ENCODE measurements at regions not wholly inside any gene's neighbourhood (a gene's known extent, or its start where the extent isn't known, plus 50 kb on each side); places are given as distances from the start of the nearest gene placed in this dataset.
A peak's percentile ranks its signal among the peaks of the same experiment; 100 is the strongest.

GRCh38 chr6:170228946-170229310 is 62.0 kb downstream of the DLL1 start:
- H3K79me2 ChIP-seq (ENCODE audit: insufficient read depth, low read length): no peaks in the 10 kb centered on the region
- TF ChIP-seq EZH2 (IDR thresholded peaks at IDR 0.05; ENCODE audit: insufficient read depth, low read length): no peak
- TF ChIP-seq CTCF (IDR thresholded peaks at IDR 0.05; ENCODE audit: insufficient read depth, low read depth, low read length): no peak
- H3K9me3 Mint-ChIP-seq (ENCODE audit: unreplicated experiment): peaks cover 3% of the 10 kb centered on the region
- no peak overlapping the region for H3K27ac Mint-ChIP-seq (ENCODE audit: unreplicated experiment)
- peaks cover 21% of the 10 kb centered on the region for H3K4me1 Mint-ChIP-seq (ENCODE audit: low read depth, unreplicated experiment)
- no peak overlapping the region for H3K4me3 ChIP-seq (ENCODE audit: insufficient read depth, low read depth, low read length)
- H3K4me2 ChIP-seq (ENCODE audit: low read length): no peak overlapping the region
- DNase-seq (ENCODE audit: low read depth) (no peak), FAIRE-seq (no peak)
- H3K27me3 Mint-ChIP-seq (ENCODE audit: low read depth, unreplicated experiment): peaks cover 35% of the 10 kb centered on the region
- no peaks in the 10 kb centered on the region for H4K20me1 ChIP-seq (ENCODE audit: insufficient read depth, low read length)
- no peaks in the 10 kb centered on the region for H3K36me3 ChIP-seq (ENCODE audit: insufficient read depth, low read length)
- H3K9ac ChIP-seq (ENCODE audit: low read length): no peak overlapping the region
- no peak overlapping the region for H3K4me3 Mint-ChIP-seq (ENCODE audit: unreplicated experiment)
- H3K27me3 ChIP-seq (ENCODE audit: insufficient read depth, low read length): no peaks in the 10 kb centered on the region
- no peaks in the 10 kb centered on the region for H3K36me3 Mint-ChIP-seq (ENCODE audit: low read depth, unreplicated experiment)
- H3K4me1 ChIP-seq (ENCODE audit: insufficient read depth, low read length): peaks cover 18% of the 10 kb centered on the region
- no peak overlapping the region for H2AFZ ChIP-seq (ENCODE audit: low read depth, low read length)
- H3K9me3 ChIP-seq (ENCODE audit: insufficient read depth, low read depth, low read length): no peaks in the 10 kb centered on the region
- no peak overlapping the region for H3K27ac ChIP-seq (ENCODE audit: low read depth, low read length)

GRCh38 chr6:170227996-170228945 is 62.6 kb downstream of the DLL1 start:
- no peak for DNase-seq (ENCODE audit: low read depth)
- H3K9me3 Mint-ChIP-seq (ENCODE audit: unreplicated experiment): peaks cover 3% of the 10 kb centered on the region
- Histone ChIP-seq H3K27ac (ENCODE audit: low read depth, low read length) (no peak overlapping the region), H3K79me2 (ENCODE audit: insufficient read depth, low read length) (no peaks in the 10 kb centered on the region), H2AFZ (ENCODE audit: low read depth, low read length) (peak overlapping the region; percentile 29), H3K9ac (ENCODE audit: low read length) (no peak overlapping the region), H3K36me3 (ENCODE audit: insufficient read depth, low read length) (no peaks in the 10 kb centered on the region), H3K27me3 (ENCODE audit: insufficient read depth, low read length) (no peaks in the 10 kb centered on the region), H4K20me1 (ENCODE audit: insufficient read depth, low read length) (no peaks in the 10 kb centered on the region), H3K9me3 (ENCODE audit: insufficient read depth, low read depth, low read length) (no peaks in the 10 kb centered on the region), H3K4me3 (ENCODE audit: insufficient read depth, low read depth, low read length) (no peak overlapping the region), H3K4me2 (ENCODE audit: low read length) (peak overlapping the region; percentile 37), H3K4me1 (ENCODE audit: insufficient read depth, low read length) (peaks cover 18% of the 10 kb centered on the region)
- H3K27ac Mint-ChIP-seq (ENCODE audit: unreplicated experiment): no peak overlapping the region
- H3K4me3 Mint-ChIP-seq (ENCODE audit: unreplicated experiment): no peak overlapping the region
- no peak for FAIRE-seq
- H3K27me3 Mint-ChIP-seq (ENCODE audit: low read depth, unreplicated experiment): peaks cover 35% of the 10 kb centered on the region
- H3K36me3 Mint-ChIP-seq (ENCODE audit: low read depth, unreplicated experiment): no peaks in the 10 kb centered on the region
- H3K4me1 Mint-ChIP-seq (ENCODE audit: low read depth, unreplicated experiment): peaks cover 21% of the 10 kb centered on the region
- TF ChIP-seq CTCF (IDR thresholded peaks at IDR 0.05; ENCODE audit: insufficient read depth, low read depth, low read length): no peak

- H3K4me1 Mint-ChIP-seq (ENCODE audit: low read depth, unreplicated experiment): peaks cover 19% of the 10 kb centered on the region
- no peaks in the 10 kb centered on the region for H3K9me3 ChIP-seq (ENCODE audit: insufficient read depth, low read depth, low read length)
- no peak overlapping the region for H3K4me3 Mint-ChIP-seq (ENCODE audit: unreplicated experiment)
Observed at GRCh38 chr6:170227521-170227983, 63.3 kb downstream of the DLL1 start.

More at GRCh38 chr6:170227521-170227983, 63.3 kb downstream of the DLL1 start:
- H3K36me3 ChIP-seq (ENCODE audit: insufficient read depth, low read length): no peaks in the 10 kb centered on the region
- Mint-ChIP-seq H3K36me3 (ENCODE audit: low read depth, unreplicated experiment) (no peaks in the 10 kb centered on the region), H3K27ac (ENCODE audit: unreplicated experiment) (no peak overlapping the region), H3K9me3 (ENCODE audit: unreplicated experiment) (peaks cover 3% of the 10 kb centered on the region), H3K27me3 (ENCODE audit: low read depth, unreplicated experiment) (peaks cover 35% of the 10 kb centered on the region)
- peaks cover 18% of the 10 kb centered on the region for H3K4me1 ChIP-seq (ENCODE audit: insufficient read depth, low read length)
- TF ChIP-seq CTCF (IDR thresholded peaks at IDR 0.05; ENCODE audit: insufficient read depth, low read depth, low read length) (no peak), EZH2 (IDR thresholded peaks at IDR 0.05; ENCODE audit: insufficient read depth, low read length) (no peak)
- no peaks in the 10 kb centered on the region for H4K20me1 ChIP-seq (ENCODE audit: insufficient read depth, low read length)
- peak overlapping the region; percentile 29 for H2AFZ ChIP-seq (ENCODE audit: low read depth, low read length)
- no peak overlapping the region for H3K4me3 ChIP-seq (ENCODE audit: insufficient read depth, low read depth, low read length)
- DNase-seq (ENCODE audit: low read depth): peak; percentile 31
- no peaks in the 10 kb centered on the region for H3K27me3 ChIP-seq (ENCODE audit: insufficient read depth, low read length)
- H3K4me2 ChIP-seq (ENCODE audit: low read length): peak overlapping the region; percentile 37
- no peak overlapping the region for H3K27ac ChIP-seq (ENCODE audit: low read depth, low read length)
- H3K79me2 ChIP-seq (ENCODE audit: insufficient read depth, low read length): no peaks in the 10 kb centered on the region
- FAIRE-seq: no peak
- H3K9ac ChIP-seq (ENCODE audit: low read length): no peak overlapping the region

Data from astrocyte (in vitro differentiated cells and primary cell).